ENCODE measurements at regions not wholly inside any gene's neighbourhood (a gene's known extent, or its start where the extent isn't known, plus 50 kb on each side); places are given as distances from the start of the nearest gene placed in this dataset.

DNA sequence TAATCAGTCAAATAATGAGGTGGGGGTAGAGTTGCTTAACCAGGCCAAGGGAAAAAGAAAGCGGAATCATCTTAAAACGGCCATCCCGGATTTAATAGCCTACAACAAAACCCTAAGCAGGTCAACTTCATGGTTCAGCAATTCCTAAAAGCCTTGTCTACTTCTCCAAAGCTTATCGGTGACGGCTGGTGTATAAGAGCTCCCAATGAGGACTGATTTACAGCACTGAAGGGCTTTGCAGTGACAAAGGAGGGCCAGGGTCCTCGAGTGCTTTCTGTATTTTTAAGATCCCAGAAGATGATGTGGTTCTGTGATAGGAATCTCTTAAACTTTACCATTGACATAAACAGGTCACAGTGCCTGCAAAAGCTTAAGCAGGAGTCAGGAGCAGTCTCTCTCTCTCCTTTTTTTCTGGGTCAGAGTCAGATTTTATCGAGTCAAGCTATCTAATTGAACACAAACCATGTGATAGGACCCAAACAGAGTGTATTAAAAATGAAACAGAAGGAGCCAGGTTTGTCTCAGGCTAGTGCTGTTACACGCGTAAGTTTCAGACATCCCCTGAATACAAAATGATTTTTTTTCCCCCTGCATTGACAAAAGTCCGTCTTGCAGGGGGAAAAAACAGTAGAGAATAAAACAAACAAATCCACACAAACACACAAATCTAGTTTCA, 663.6 kb upstream of the ZNF608 start:
- TF ChIP-seq, protein P1, sequence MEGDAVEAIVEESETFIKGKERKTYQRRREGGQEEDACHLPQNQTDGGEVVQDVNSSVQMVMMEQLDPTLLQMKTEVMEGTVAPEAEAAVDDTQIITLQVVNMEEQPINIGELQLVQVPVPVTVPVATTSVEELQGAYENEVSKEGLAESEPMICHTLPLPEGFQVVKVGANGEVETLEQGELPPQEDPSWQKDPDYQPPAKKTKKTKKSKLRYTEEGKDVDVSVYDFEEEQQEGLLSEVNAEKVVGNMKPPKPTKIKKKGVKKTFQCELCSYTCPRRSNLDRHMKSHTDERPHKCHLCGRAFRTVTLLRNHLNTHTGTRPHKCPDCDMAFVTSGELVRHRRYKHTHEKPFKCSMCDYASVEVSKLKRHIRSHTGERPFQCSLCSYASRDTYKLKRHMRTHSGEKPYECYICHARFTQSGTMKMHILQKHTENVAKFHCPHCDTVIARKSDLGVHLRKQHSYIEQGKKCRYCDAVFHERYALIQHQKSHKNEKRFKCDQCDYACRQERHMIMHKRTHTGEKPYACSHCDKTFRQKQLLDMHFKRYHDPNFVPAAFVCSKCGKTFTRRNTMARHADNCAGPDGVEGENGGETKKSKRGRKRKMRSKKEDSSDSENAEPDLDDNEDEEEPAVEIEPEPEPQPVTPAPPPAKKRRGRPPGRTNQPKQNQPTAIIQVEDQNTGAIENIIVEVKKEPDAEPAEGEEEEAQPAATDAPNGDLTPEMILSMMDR (IDR thresholded peaks at IDR 0.05): no peak
- no peak for TF ChIP-seq POLR2A (IDR thresholded peaks at IDR 0.05)
